ENCODE measurements at regions not wholly inside any gene's neighbourhood (a gene's known extent, or its start where the extent isn't known, plus 50 kb on each side); places are given as distances from the start of the nearest gene placed in this dataset.

DNA sequence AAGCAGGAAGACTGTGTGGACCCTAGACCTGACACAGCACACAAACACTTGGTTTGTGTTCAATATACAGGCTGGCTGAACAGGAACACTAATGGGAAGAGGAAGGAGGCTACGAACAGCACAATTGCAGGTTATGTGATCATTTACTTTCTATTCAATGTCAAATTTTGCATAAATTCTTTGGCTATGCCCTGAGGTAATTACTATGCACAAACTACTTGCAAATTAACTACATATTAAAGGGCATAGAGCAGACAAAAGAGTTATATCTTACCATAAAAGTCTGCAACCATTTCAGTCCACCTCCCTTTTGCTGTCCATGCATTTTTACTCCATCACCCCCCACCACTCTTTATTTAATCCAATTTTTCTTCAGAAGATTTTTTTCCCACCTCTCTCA, 291.2 kb upstream of the TMTC1 start:
- no peak for DNase-seq

DNA sequence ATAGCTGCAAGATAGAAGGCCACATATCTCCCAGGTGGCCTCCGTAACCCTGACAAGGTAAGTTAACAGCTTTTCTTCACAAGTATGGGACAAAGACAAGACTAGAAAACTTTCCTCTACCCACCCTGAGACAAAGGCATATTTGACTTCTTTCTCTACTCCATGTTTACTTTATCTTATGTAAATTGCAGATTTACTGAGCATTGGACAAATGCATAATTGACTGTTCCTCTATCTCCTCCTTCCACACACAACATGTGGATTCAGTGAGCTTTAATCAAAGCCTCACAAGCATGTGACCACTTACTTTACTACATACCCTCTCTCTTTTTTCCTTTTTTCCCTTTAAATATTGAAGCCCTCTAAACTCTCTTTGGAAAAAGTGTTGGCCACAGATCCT, 289.1 kb upstream of the TMTC1 start:
- DNase-seq = no peak

DNA sequence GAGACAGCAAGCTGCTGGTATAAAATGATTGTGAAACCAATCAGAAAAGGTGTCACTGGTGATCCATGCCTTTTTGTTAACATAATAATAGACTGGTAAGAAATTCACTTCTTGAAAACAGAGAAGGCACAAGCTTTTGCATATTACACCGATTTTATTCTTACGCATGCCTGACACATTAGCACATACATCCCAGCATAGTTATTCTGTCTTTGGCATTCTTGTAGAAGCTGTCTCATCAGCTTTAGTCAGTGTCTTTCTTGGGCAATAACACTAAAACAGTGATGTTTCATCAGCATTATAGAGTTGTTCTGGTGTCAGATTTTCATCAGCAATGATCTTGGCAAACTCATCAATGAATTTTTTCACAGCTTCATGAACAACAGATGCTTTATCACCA, 283.4 kb upstream of the TMTC1 start:
- DNase-seq = no peak

DNA sequence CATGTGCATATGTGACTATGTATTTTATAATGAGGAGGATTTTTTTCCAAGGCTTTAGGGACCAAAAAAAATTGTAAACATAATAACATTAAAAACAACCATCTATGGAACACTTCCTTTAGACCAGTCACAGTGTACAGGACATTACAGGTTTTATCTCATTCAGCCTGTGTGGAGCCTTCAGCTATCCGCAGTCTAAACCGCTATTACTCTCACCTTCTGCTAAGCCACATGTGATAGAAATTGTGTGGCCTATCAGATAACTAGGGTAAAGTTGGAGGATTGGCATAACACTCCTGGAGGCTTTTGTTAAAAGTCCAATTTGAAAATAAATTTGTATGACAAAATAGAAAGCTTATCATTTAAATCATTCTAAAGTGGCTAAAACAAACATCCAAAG, 281.2 kb upstream of the TMTC1 start:
- no peak for DNase-seq

DNA sequence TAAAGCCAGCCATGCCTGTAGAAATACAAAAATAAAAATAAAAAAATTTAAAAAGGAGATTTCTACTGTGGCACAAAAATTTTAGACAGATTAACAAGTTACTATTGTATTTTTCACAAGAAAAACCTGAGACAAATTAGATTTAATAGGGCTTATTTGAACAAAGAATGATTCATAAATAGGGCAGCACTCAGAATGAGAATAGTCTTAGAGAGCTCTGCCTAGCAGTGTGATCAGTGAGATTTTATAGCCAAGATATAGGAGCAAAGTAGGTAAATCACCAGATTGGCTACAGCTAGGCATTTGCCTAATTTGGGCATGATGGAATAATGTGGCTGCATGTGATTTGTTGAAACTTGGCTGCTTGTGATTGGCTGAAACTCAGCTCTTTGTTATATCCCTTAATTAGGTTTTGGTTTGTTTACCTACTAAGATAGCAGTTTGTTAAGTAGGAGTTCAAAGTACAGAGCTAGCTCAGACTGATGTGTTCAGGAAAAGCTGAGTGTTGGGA, 279.7 kb upstream of the TMTC1 start:
- DNase-seq = no peak

DNA sequence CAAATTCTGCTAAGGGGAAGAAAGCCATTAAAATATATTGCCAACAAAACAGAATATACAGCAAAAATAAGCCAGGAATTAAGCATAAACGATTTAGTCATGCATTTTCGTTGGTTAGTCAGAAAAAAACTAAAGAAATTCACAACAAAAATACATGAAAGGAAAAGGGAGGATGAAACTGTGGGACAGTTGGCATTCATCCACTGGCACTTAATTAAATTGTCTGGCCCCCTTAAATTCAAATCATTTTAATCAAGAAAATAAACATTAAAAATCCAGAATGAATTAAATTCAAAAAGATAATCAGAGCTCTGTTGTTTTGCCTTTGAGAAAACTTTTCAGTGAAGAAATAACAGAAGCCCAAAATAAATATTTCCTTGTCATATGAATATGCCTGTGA, 264.6 kb upstream of the TMTC1 start:
- DNase-seq = no peak

DNA sequence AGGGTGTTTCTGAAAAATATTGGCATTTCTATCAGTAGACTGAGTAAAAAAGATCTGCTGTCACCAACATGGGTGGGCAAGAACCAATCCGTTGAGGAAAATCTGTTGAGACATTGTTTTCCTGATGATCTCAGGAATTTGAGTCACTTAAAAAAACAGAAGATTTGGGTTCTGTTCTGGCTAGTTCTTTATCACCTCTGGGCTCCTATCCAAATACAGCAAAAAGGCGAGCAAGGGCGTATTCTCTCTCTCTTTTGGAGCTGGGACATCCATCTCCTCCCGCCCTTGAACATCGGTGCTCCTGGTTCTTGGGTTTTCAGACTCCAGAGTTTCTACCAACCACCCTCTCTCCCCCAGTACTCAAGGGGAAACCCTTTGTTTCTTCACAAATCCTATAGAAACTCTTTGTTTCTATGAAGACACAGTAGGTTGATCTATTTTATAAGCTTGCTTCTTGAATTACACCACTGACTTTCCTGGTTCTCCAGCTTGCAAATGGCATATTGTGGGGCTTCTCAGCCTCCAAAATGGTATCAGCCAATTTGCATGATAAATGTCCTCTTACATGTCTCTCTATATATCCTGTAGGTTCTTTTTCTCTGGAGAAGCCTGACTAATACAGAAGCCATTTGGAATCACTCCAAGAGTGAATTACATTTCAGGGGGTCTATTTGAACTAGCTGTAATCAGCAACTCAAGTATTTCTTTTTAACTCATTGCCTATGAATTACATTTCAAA, 263.9 kb upstream of the TMTC1 start:
- no peak for DNase-seq

DNA sequence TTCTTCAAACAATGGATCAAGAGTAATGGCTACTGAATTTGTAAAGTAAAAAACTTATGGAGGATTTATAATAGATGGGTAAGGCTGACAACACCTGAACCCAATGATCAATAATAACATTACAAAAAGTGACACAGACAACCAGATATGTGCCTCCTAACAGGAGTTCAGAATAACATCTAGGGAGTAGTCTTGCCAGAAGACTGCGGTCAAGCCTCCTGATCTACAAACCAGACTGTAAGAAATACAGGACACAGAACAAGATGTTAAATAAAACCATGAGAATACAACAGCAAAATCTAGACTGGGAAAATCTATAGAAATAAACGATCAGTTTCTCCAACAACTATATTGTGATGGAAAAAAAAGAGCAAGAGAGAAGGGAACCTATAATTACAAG, 262.6 kb upstream of the TMTC1 start:
- DNase-seq = no peak

DNA sequence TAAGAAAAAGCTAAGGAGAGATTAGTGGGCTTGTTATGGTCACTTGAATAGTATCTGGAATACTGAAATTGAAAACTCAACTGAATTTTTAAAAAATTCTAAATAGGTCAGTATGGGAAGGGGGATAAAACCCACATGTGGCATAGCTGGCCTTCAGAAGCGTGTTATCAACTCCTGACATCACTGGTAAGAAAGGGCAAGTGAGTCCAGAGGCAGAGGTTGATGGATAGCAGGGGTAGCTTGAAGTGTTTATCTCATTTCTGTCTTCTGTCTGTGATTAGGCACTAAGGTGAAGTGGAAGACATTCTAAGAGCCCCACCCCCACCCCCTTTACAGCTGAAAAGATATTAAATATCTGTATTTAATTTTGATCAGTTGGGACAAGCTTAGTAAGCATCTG, 261.4 kb upstream of the TMTC1 start:
- no peak for DNase-seq

DNA sequence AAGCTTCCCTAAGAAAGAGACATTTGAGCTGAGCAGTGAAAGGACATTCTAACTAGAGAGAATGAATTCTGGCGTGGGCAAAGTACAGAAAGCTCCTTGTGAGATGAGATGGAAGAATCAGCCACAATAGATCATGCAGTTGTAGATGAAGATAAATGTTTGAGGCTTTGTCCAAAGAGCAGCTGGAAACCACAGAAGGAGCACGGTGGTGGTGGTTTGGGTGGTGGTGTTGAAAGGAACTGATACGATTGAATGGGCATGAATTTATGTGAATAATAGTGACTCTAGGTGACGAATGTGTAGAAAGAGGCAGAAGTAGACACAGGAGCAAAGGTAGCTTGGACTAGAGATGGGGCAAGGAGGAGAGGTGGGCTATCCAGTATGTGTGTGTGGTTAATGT, 260.5 kb upstream of the TMTC1 start:
- no peak for DNase-seq

DNA sequence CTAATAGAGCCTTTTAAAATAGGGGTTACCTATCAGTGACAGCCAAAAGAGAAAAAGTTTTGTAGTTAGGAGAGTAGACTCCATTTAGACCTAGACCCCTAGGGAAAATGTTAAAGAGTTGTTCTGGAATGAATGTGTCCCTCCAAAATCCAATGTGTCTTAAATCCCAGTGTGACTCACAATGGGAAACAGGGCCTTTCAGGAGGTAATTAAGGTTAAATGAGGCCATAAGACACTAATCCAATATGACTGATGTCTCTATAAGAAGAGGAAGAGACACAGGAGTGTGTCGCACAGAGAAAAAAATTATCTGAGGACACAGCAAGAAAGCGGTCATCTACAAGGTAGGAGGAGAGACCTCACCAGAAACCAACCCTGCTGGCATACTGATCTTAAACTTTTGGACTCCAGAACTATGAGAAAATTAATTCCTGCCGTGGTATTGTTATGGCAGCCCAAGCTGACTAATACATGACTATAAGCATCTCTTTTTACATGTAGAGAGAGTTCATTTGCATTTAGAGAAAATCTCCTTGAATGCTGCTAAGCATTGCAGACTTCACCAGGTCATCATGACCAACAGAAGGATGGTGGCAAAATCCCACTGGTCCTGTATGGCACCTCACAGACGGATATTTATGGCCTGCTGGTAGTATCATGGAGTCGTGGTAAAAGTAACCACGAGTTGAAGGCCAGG, 259.6 kb upstream of the TMTC1 start:
- DNase-seq = no peak

DNA sequence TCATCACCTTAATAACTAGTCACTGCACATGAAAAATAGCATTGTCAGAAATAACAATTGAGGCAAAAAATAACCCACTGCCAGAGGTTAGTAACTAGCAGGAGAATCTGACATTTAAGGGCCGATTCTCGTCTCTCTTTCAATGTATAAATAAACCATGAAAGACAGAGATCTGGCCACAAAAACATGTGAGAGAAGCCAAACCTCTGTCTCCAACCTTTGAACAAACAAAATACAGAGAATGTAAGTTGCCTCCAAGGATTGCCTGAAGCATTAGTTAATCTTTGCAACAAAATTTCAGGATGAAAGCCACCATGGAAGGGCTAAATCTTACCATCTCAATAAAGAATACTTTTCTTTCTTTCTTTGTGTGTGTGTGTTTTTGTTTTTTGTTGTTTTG, 257.4 kb upstream of the TMTC1 start:
- DNase-seq = no peak

DNA sequence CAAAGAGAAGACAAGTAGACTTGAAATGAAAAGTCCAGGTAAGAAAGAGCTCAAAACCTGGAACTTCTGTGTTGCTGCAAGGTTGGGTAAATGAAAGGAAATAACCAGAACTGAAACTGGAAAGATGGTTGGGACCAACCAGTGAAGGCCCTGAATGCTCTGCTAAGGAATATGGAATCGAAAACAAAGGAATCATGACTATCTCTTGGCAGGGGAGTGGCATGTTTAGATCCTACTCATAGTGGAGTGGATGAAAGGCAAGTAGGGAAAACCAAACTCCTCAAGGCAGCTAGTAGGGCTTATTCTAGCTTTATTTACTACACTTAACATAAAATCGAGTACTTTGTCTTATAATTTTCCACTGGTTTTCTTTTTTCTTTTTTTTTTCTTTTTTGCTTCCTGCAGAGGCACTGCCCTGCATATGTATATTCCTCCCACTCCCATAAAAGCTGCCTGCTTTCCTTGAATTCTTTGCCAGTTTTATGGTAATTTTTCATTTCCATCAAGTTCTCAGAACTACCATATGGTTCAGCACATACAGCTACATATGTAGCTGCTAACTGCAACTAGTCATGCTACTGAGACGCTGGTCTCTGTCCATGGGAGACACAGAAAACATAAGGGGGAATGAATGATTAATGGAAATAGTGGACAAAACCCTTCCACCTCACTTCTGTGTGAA, 247.1 kb upstream of the TMTC1 start:
- DNase-seq = no peak

DNA sequence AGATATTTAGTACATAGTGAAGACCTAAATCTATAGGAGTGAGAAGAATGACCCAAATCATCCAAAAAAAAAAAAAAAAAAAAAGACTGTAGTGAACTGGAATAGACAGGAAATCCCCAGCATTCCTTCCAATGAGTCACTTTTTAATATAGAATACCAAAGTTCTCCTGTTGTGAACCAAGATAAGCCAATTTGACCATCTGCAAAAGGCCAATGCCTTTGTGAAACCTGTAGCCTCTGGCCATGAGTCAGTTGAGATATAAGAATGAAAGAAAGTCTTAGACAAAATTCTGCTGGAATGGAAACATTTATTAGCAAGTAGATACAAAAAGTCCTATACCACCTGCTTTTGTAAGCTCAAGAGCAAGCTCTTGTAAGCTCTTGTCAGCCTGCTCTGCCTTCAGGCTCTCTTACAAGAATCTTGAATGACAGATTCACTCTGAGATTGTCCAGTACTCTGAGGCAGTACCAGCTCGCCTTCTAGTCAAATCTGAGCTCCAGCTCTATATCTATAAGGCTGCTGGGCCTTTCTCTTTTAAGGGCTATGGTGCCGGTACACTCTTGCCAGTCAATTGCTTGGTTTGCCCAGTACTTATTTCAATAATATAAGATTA, 243.0 kb upstream of the TMTC1 start:
- DNase-seq = no peak

DNA sequence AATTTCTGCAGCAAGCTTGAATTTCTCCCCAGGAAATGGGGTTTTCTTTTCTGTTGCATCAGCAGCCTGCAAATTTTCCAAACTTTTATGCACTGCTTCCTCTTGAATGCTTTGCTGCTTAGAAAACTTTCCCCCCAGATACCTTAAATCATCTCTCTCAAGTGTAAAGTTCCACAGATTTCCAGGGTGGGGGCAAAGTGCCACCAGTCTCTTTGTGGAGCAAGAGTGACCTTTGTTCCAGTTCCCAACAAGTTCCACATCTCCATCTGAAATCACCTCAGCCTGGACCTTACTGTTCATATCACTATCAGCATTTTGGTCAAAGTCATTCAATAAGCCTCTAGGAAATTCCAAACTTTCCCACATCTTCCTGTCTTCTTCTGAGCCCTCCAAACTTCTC, 241.6 kb upstream of the TMTC1 start:
- no peak for DNase-seq

DNA sequence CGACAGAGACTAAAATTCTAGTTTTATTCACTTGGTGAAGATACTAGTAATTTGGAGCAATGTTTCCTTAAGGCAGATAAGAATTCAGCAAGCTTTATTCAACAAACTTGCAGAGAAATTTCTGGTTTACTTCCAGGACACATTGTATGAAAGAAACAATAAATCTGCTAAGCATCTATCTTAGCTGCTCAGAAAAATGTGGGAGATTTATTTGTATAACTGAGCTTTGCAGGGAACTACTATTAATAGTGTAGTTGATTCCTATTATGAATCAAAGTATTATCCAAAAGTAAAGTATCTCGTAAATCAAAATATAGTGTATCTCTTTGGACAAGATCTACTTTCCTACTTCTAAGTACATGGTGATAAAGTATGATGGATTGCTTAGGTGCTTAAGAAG, 239.4 kb upstream of the TMTC1 start:
- no peak for DNase-seq

DNA sequence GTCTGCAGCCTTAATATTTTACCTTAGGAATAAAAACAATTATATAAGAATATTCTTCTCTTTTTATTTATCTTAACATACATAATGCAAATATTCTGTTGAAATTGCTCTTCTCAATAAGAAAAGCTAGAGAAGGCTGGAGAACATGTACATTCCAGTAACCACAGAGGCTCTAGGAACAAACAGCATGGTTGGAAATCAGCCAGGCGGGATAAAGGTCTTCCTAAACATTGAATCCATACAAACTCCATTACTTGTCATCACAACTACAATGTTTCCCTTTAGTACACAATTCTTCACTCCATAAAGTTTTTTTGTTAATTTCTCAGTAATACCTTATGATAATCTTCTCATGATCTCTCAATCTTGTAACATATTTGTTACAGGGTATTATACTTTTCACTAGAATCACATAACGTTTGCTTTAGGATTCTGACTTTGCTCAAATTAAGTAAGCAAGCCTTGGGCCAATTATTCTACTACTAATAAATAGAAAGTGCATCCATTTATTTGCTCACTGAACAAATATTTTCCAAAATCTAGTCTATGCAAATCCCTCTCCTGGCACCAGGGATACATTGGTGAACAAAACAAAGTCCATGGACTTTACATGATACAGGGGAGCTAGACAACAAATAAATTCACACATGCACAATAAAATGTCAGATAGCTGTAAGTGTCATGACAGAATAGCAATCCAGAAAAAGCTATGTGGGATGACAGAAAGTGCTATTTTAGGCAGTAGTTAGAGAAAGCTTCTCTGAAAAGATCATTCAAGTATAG, 237.5 kb upstream of the TMTC1 start:
- DNase-seq = no peak

DNA sequence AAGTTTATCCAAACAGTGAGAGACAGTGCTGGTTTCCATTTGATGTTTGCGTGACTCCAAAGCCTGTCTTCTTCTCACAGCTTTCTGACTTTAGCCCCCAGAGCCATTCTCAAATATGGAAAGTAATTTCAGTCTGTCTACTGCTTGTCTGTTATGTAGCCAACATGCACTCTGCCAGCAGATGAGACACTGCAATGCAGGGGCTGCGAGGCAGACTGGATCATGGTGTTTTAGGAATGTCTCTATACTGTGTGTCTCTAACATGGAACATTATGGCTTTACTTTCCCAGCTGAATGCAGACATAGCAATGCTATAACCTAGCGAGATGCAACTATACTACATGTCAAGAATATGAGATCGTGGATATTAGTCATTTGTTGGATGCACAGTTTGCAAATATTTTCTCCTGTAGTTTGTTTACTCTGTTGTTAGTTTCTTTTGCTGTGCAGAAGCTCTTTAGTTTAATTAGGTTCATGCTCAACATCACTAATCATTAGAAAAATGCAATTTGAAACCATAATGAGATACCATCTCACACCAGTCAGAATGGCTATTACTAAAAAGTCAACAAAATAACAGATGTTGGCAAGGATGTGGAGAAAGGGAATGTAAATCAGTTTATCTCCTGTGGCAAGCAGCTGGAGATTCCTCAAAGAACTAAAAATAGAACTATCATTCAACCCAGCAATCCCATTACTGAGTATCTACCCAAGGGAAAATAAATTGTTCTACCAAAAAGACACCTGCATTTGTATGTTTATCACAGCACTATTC, 235.8 kb upstream of the TMTC1 start:
- DNase-seq = no peak

DNA sequence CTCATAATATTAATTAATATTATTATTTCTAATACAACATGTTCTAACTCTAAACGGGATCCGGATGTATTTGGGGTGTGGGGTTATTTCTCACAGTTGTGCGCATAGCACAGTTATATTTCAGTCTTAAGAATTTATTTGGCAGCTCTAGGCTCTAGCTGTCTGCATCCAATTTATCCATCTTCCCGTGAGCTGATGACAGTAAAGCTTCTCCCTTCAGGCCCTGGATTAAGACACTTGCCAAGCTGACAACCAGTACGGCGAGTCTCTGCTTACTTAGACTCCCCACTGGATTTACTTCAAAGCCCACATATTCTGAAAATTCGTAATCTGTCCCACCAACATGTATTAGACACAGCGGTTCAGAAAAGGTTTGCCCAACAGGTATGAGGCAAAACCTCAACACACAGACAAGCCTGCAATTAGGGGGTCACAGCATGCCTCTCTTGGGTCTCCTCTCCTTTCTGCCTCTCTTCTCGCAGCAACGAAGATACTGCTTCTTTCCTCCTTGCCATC, 232.9 kb upstream of the TMTC1 start:
- DNase-seq = no peak

DNA sequence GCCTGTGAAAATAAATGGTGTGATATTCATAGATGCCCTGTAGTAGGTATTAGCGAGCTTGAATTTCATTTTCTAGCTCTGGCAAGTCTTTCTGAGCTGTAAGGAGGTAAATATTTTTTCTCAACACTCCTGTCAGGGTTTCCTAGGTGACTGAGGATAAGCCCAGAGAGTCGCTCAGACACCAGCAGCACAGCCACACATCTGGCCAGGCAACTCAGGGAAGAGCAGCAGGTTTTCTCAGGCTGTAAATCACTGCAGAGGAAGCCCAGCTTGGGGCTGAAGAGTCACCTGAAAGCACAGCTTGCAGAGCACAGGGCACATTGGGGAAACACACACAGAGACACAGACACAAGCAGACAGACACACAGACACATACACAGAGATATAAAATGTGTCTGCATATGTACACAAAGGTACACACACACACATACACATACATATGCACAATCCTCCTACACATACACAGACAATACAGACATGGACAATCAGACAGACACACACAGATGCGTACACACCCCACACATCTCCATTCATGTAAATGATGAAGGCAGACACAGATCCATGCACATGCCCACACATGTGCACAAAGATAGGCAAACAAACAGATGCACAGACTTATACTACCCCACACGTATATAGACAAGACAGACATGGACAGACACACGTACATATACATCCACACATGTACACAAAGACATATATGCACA, 232.0 kb upstream of the TMTC1 start:
- no peak for DNase-seq

DNA sequence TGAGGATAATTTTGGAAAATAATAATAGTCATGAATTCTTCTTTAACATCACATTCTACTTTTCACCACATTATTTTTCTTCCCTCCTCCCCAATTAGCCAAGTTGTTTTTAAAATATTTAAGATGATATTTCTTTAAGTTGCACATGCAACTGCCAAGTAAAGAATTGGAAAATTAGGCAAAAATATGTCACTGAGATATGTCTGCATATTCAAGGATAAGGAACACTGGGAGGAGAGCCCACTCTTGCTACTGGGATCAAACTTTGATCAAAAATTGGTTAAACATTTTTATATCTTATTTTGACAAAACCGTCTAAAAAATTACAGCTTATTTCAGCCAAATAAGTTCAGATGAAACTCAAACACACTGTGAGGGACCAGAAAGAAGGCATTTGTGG, 231.2 kb upstream of the TMTC1 start:
- DNase-seq = no peak

Measured in activated CD4-positive, alpha-beta T cell treated with anti-CD3 and anti-CD28 coated beads, Interleukin-2, amount 50 U/mL, for 16 hours (primary cell).